ENCODE measurements at regions not wholly inside any gene's neighbourhood (a gene's known extent, or its start where the extent isn't known, plus 50 kb on each side); places are given as distances from the start of the nearest gene placed in this dataset.

DNA sequence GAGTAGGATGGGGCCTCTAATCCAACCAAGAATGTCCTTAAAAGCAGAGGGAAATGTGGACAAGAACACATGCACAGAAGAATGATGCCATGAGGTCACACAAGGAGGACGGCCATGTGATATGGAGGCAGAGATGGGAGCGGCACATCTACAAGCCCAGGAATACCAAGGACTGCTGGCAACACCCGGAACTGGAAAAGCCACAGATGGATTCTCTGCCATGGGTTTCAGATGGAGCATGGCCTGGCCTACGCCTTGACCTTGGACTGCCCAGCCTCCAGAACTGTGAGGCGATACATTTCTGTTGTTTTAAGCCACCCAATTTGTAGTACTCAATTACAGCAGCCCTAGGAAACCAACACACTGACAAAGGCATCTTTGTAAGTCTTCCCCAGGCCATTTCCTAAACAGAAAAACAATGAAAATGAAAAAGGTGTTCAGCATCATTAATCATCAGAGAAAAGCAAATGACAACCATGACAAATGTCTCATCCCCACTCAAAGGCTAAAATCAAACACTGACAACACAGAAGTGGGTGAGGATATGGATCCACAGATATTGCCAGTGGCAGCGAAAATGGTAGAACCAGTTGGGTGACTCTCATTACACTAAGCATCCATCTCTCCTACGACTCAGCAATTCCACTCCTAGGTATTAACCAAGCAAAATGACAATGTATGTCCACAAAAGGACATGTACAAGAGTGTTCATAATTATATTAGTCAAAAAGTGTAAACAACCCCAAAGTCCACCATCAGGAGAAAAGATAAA is 76.9 kb upstream of the CNEP1R1 start:
- TF ChIP-seq POLR2AphosphoS5 (IDR thresholded peaks at IDR 0.05; ENCODE audit: low read depth, low read length) (no peak), EZH2 (IDR thresholded peaks at IDR 0.05) (no peak), REST (IDR thresholded peaks at IDR 0.05; ENCODE audit: low read depth) (no peak), CTCF (IDR thresholded peaks at IDR 0.05 in 2 of 3, conservative IDR thresholded peaks at IDR 0.05 in 1 of 3; ENCODE audit: borderline replicate concordance in 1 of 3, insufficient read depth in 1 of 3, low read depth in 2 of 3, low read length in 2 of 3) (no peak), POLR2A (IDR thresholded peaks at IDR 0.05; ENCODE audit: borderline replicate concordance, extremely low read depth, insufficient read depth, insufficient read length) (no peak), JUND (IDR thresholded peaks at IDR 0.05) (no peak), TCF7L2 (IDR thresholded peaks at IDR 0.05; ENCODE audit: borderline replicate concordance, extremely low read depth, insufficient read depth, insufficient read length) (no peak), EZH2phosphoT487 (IDR thresholded peaks at IDR 0.05; ENCODE audit: borderline replicate concordance) (no peak), RAD21 (IDR thresholded peaks at IDR 0.05; ENCODE audit: low read depth) (no peak), CBX3 (IDR thresholded peaks at IDR 0.05; ENCODE audit: low read depth) (no peak), SIN3A (IDR thresholded peaks at IDR 0.05; ENCODE audit: low read depth) (no peak)
- TF ChIP-seq, protein P1, sequence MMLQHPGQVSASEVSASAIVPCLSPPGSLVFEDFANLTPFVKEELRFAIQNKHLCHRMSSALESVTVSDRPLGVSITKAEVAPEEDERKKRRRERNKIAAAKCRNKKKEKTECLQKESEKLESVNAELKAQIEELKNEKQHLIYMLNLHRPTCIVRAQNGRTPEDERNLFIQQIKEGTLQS (IDR thresholded peaks at IDR 0.05) = no peak
- TF ChIP-seq, protein P2, sequence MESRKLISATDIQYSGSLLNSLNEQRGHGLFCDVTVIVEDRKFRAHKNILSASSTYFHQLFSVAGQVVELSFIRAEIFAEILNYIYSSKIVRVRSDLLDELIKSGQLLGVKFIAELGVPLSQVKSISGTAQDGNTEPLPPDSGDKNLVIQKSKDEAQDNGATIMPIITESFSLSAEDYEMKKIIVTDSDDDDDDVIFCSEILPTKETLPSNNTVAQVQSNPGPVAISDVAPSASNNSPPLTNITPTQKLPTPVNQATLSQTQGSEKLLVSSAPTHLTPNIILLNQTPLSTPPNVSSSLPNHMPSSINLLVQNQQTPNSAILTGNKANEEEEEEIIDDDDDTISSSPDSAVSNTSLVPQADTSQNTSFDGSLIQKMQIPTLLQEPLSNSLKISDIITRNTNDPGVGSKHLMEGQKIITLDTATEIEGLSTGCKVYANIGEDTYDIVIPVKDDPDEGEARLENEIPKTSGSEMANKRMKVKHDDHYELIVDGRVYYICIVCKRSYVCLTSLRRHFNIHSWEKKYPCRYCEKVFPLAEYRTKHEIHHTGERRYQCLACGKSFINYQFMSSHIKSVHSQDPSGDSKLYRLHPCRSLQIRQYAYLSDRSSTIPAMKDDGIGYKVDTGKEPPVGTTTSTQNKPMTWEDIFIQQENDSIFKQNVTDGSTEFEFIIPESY (IDR thresholded peaks at IDR 0.05; ENCODE audit: extremely low read depth, insufficient replicate concordance, low read length) = no peak

Measured in HCT116 (cell line).